ENCODE measurements at regions not wholly inside any gene's neighbourhood (a gene's known extent, or its start where the extent isn't known, plus 50 kb on each side); places are given as distances from the start of the nearest gene placed in this dataset.
"Not testable (repeated sequence)": the region's sequence is repeated elsewhere in the genome, so short reads cannot be mapped to it uniquely, and the experiment has no call there.

DNA sequence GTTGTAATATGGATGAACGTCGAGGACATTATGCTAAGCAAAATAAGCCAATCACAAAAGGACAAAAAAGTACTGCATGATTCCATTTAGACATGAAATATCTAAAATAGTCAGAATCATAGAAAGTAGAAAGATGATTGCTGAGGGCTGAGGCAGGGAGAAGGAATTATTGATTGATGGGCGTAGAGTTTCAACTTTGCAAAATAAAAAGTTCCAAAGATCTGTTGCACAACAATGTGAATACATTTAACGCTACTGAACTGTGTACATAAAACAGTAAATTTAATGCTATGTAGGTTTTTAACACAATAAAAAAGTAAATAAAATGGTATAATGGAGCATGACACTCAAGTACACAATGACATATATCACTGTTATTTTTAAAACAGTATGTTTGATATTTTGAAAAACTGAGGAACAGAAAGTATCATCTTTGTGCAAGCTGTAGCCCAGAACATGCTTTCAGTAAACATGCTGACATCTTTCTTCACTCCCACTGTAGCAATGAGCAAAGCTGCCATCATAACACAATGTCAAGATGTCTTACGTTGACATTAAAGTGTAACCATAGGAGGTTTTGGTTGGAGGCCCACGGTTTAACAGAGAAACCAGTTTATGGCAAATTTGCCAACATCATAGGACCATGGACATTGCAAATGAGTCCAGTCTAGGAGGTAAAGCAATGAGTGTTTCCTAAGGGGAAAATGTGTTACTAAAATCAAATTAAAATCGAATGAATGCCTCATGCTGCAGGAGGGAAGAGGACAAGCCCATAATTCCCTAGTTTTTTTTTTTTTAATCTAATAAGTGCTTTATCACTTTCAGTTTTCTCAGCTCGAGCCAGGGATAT is 125.8 kb upstream of the SGCD start:
- DNase-seq (ENCODE audit: low spot score), result no peak

DNA sequence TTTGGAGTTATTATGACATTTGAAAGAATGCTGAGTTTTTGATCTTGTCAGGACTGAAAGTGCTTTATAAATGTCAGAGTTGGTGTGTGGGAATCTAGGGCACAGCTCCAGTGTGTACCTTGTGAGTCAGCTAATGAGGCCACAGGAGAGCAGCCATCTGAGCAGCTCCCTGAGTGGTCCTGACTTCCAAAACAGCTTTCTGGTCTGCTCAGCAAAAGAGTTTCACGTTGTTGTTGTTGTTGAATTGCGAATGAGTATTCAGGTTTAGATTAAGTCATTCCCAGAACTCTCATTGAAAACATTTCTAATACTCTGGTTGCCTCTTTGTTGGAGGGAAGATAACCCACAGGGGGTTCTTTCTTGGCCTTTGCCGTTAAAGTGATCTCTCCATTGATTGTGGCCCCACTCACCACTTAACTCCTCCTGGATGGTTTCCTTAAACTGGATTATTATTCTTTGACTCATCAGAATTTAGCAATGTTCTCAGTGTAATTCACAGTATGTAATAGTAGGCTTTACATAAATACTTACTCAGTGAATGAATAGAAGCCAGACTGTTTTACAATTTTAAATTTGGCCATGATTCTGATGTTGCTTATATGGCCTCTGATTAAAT is 125.1 kb upstream of the SGCD start:
- peak; percentile 11 for DNase-seq (ENCODE audit: low spot score)

DNA sequence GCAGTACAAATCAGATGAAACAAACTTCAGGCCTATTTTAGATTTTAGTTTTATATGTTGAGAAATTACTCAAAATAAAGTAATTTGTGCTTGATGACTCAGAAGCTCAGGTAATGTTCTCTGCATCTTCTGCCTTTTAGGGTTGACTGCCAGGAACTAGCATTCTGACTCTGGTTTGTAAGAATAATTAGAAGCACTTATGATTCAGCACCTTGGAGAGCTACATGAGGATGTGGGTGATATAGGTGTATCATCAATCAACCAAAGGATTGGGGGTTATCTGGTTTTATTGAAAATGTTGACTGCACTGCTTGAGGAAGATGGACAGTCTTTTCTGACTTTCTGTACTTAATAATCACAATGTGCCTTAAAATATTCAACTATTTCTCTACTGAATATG is 118.7 kb upstream of the SGCD start:
- peak; percentile 20 for DNase-seq (ENCODE audit: low spot score)

DNA sequence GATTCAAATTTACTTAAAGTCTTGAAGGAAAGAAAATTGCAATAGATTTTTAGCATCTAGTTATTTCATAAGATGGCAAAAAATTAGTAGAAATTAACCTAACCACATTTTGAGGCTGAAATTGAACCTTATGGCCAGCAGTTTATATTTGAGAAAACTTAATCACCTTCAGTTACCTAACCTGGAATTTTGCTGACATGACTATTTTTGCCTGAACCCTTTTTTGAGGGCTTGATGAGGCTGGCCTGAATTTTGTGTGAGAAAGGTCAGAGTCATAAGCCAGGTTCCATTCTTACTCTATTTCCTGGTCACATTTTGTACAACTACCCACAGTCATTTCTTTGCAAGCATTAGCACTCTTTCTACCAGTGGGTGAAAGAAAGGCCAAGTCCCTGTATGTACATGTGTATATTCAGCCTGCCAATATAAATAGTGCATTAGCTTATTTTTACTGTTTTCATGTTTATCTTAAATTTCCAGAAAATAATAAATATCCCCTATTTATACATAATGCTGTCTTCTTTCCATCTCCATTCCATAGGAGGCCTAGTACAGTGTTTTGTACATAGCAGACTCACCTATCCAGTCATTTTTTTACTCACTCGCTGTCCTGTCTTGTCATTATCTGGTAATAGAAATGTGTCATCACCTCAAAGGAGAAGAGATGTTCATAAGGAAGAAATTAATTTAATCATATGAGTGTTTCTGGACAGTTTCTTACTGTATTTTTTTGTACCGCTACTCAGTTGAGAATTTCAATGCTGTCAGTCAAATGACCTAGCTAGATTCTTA is 108.4 kb upstream of the SGCD start:
- no peak for DNase-seq (ENCODE audit: low spot score)

DNA sequence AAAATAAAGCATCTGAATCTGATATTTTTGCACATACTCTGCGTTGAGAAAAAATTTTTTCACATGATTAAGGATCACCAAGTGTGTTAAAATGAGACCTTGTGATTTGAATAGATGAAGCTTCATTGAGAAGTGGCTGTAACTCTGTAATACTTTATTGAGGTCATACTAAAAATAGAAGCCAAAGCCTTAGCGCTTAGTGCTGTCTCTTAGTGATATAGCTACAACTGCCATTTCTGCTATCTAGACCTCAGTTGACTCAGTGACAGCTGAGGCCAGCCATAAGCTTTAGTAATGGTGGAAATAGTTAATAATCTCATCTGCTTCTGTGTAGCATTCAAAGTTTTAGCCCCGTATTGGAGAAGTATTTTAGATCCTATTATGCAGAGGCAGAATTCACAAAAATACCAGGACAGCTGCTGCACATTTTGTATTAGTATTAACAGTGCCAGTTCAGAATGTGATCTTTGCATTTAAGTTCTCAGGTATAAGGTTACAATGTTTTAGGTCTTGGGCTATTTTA is 107.4 kb upstream of the SGCD start:
- DNase-seq (ENCODE audit: low spot score), result no peak

DNA sequence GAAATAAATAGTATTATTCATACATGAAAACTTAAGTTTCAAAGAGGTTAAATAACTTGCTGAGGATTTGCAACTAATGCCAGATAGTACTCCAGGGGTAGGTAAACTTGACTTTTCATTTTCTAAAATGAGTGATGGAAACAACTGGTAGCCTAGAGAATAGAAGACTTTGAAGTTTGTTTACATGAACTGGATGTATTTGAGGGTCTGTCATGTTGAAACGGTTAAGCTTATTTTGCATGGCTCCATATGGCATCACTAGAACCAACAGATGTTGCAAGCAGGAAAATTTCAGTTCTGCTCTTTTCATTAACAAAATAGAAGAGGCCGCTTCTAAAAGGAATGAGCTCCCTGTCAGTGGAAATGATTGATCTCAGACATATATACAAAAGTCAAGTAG is 105.1 kb upstream of the SGCD start:
- DNase-seq (ENCODE audit: low spot score), result no peak

DNA sequence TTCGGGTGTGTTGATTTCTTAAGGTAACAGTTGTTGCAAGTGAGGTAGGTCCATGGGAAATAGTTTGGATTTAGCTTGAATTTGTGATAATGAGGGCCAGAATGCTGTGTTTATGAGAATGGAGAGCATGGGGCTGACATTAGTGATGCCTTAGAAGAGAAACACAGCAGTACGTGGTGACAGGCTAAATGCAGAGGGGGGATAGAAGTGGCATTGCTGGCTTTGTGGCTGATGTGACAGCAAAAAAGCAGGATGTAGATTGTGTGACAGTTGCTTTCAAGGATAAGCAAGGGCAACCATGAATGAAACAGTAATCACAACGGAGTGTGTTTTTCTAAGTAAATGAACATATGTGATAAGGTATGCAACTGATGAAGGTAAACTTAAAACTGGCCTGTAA is 103.4 kb upstream of the SGCD start:
- DNase-seq (ENCODE audit: low spot score), result no peak

DNA sequence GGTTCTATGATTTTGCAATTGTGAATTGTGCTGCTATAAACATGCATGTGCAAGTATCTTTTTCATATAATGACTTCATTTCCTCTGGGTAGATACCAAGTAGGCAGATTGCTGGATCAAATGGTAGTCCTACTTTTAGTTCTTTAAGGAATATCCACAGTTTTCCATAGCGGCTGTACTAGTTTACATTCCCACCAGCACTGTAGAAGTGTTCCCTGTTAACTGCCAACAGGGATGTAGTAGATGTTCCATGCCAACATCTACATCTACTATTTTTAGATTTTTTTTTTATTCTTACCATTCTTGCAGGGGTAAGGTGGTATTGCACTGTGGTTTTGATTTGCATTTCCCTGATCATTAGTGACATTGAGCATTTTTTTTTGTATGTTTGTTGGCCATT is 100.5 kb upstream of the SGCD start:
- DNase-seq (ENCODE audit: low spot score), result not testable (repeated sequence)

DNA sequence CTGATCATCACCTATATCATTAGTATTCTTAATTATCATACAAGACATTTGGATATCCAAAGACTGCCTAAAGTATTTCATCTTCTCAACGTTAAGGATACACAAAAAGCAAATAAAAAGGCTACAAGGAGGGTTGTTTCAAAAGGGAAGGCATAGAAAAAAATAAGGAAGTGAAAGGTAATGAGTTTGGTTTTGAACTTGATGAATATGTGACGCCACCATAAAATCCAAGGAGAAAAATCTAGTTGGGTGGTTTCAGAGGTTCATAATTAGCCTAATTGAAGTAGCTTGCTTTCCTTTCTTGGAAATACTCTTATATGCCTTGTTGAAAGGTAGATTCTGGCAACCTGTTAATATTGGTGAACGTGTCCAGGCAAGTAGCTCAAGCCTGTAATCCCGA is 96.1 kb upstream of the SGCD start:
- DNase-seq (ENCODE audit: low spot score), result no peak

DNA sequence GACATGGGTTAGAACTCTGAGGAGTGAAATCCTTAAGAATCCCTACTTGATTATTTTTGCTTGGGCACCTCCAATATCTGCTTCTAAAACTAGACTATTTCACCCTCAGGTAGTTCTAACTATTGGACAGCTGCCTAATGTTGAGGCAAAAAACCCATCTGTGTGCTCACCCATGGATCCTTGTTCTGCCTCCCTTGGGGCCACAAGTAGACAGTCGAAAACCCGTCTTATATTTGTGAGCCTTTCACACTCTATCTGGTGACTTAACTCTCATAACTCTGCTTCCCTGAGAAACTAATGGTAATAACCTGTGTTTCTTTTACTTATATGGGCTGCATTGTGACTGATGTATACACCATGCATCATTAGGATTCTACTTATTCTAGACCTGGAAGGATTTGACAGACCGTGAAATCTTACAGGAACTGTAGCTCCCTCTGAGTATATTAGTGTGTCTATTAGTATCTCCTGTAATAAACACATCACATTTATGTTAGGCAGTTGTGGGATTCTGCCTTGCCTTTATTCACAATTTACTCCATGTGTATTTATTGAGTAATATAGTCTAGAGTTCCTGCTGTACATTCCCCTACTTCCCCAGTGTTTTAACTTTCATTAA is 94.6 kb upstream of the SGCD start:
- no peak for DNase-seq (ENCODE audit: low spot score)

DNA sequence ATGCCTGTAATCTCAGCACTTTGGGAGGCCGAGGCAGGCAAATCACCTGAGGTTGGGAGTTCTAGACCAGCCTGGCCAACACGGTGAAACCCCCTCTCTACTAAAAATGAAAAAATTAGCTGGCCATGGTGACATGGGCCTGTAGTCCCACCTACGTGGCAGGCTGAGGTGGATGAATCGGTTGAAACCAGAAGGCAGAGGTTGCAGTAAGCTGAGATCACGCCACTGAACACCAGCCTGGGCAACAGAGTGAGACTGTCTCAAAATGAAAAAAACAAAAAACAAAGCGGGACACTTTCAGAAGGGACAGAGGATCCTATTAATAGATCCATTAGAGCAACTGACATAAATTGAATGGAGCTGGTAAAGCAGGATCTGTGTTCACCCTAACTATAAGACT is 89.6 kb upstream of the SGCD start:
- no peak for DNase-seq (ENCODE audit: low spot score)

DNA sequence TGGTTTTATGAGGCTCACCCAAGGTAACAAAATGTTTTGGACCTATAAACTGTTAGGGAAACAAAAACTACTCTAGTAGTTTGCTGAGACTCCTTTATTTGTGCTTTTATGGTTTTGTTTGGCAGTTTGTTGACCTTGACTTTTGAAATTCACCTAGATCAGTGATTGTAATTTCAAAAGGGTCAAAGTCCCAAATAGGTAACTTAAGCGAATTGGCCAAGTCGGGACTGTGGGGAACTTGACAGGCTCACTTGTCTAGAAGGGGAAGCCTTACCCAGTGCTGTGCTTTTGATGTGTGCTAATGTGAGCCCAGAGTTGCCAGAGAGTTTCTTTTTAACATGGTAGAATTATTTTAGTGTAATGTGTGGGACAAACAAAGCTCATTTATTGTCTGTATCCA is 87.2 kb upstream of the SGCD start:
- DNase-seq (ENCODE audit: low spot score), result no peak

DNA sequence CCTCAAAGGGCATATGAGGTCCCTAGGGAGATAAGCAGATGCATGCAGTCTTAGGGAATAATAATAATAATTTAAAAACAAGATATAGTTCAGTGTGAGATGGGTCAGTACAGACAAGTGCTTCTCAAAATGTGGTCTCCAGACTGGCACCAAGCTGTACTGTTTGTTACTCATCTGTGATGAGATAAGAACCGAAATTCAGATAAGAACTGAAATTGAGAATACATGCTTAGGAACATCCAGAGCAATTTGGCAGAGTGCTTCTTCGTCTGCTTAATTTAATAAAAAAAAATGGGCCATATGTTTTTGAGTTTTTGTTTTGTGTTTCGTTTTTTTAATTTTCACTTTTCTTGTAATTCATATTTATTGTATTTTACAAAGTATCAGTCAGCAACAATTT is 86.5 kb upstream of the SGCD start:
- DNase-seq (ENCODE audit: low spot score), result no peak

DNA sequence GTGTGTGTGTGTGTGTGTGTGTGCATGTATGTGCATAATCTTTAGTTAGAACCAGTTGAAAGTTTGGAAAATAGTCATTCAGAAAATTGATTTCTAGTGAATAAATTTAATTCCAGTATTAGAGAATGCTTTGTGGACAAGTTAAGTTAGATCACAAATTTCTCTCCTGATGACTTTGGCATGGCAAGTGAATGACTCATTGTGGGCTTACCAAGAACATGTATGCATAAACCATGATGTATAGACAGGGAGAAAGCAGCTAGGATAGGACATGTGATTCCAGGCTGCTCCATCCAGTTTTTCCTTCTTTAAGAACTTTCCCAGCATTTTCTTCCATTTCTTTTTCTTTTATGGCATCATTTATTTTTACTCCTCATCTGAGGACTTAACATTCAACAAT is 85.7 kb upstream of the SGCD start:
- no peak for DNase-seq (ENCODE audit: low spot score)

DNA sequence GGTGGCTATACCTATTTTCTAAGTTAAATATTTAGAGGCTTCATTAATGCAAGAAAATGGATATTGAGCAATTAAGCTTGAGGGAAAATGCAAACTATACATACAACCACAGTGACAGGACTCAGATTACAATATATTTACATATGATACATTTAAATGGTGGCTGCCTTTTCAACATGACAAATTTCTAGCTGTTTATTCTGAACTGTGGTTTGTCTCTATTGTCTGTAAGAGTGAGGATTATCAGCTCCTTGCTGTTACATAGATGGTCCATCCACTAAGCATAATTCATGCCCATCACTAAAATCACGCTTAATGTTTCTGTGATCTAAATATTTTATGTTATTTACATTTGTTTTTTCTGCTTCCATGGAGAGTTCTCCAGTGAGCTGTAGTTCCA is 81.1 kb upstream of the SGCD start:
- no peak for DNase-seq (ENCODE audit: low spot score)

DNA sequence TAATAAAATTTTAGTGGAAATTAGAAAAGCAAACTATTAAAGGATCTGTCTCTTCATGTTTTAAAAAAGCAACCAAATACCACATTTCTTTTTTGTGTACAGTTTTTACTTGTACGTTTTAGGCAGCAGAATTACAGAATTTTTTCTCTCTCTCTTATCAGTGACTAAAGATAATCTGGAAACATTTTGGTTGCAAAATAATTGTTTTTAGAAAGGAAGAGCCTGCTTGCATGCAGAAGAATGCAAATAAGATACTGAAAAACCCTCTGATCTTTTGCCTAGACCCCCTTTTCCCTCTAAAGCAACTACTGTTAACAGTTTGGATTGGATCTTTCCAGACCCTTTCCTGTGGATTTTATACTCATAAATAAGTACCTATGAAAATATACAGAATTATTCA is 75.9 kb upstream of the SGCD start:
- DNase-seq (ENCODE audit: low spot score), result no peak

DNA sequence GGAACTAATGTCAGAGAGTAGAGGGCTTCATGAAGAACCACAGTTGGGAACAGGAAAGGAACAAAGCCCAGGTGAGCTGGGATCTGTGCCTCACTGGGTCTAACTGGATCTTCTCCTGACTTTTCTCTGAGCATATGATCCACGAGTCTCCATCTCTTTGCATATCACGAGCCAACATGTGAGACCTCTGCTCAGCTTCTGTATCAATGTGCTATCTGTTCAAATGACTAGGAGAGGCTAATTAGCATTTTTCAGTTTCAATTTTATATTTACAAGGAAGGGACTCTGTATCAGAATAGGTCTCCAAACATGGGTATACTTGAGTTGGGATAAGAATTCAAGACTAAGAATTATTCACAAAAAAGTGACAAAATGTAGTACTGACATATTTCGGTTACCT is 73.8 kb upstream of the SGCD start:
- DNase-seq (ENCODE audit: low spot score), result no peak

DNA sequence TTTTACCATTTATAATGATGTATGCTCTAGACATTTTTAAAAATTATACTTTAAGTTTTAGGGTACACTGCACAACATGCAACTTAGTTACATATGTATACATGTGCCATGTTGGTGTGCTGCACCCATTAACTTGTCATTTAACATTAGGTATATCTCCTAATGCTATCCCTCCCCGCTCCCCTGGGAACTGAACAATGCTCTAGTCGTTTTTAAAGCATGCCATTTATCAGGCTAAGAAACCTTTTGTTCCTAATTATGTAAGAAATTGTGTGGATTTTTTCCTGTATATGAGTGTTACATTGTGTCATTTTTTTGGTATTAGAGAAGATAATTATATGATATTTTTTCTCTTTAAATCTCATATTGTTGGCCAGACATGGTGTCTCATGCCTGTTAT is 72.8 kb upstream of the SGCD start:
- DNase-seq (ENCODE audit: low spot score), result no peak

DNA sequence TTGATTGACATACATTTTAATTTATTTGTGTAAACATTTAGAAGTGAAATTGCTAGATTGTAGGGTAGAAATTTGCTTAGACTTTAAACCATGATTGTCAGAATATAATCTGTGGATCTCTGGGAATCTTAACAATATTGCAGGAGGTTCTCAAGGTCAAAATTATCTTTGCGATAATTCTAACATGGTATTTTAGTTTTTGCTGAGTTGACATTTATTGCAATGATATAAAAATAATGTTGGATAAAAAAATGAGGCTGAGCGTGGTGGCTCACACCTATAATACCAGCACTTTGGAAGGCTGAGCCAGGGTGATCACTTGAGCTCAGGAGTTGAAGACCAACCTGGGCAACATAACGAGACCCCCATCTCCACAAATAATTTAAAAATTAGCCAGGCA is 70.3 kb upstream of the SGCD start:
- no peak for DNase-seq (ENCODE audit: low spot score)

DNA sequence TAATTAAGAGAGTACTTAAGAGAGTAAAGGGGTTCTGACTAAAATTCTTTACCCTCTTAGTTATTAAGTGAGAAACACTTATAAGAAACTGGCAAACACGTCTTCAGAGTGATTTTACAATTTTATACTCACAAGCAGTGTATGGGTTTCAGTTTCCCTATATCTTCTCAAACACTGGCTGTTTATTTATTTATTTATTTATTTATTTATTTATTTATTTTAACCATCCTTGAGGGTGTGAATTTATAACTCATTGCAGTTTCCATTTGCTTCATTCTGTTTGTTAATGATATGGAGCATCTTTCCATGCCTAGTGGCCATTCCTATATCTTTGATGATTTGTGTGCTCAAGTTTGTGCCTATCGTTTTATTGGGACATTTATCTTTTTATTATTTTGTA is 68.0 kb upstream of the SGCD start:
- DNase-seq (ENCODE audit: low spot score), result no peak

DNA sequence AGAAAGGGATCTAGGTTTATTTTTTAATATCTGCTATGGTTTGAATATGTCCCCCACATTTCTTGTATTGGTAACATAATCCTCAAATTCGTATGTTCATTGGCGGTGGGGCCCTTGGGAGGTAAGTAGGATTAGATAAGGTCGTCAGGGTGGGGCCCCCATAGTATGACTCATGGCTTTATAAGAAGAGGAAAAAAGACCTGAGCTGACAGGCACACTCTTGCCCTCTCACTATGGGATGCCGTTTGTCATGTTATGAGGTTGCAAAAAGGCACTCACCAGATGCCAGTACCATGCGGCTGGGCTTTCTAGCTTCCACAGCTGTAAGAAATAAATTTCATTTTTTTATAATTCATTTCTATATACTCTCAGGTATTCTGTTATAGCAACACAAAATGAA is 67.3 kb upstream of the SGCD start:
- DNase-seq (ENCODE audit: low spot score), result no peak

DNA sequence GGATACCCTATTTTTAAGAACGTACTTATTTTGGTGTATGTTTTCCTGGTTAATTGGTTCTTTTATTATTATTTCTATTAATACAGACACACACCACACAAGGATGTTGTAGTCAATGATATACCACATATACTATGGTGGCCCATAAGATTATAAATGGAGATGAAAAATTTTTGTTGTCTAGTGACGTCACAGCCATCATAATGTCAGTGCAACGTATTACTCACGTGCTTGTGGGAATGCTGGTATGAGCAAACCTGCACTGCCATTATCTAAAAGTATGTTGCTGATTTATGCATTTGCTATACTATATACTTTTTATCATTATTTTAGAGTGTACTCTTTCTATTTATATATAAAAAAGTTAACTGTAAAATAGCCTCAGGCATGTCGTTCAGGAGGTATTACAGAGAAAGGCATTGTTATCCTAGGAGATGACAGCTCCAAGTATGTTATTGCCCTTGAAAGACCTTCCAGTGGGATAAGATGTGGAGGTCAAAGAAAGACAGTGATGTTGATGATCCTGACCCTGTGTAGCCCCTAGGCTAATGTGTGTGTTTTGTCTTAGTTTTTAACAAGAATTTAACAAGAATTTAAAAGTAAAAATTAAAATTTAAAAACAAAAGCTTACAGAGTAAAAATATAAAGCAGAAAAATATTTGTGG is 65.6 kb upstream of the SGCD start:
- no peak for DNase-seq (ENCODE audit: low spot score)

All from iPS-NIHi11 (cell line).